Psoas muscle (tissue), 7 donors: ENCODE measurements at regions not wholly inside any gene's neighbourhood (a gene's known extent, or its start where the extent isn't known, plus 50 kb on each side); places are given as distances from the start of the nearest gene placed in this dataset.

Experiments used
- ATAC-seq, 4 donors: fragments of 200-7000 bp; cut with Tn5 transposase; one replicate each; pipeline ENCODE4 v1.9.1; 2020; ENCODE audit warnings: moderate library complexity in 3 of 4, mild to moderate bottlenecking in 2 of 4
- DNase-seq, 2 donors: peaks; one replicate each; pipeline ENCODE4 v3.0.0-alpha.2; 2020
- H3K27ac ChIP-seq: fragments of 200-600 bp; one replicate; pipeline ENCODE4 v1.8.0; 2022
- H3K27me3 ChIP-seq, 3 donors: fragments of 200-600 bp in 1 of 3; one replicate each; pipeline versions ENCODE4 v1.6.1 to v1.8.0; 2013 to 2022; ENCODE audit warnings: low read length in 2 of 3, mild to moderate bottlenecking in 2 of 3, moderate library complexity in 1 of 3; ENCODE audit not compliant: insufficient read depth in 3 of 3
- H3K36me3 ChIP-seq, 2 donors: fragments of 200-600 bp in 1 of 2; one replicate each; pipeline versions ENCODE4 v1.6.1 to v1.8.0; 2013 to 2022; ENCODE audit warnings: low read depth in 1 of 2, mild to moderate bottlenecking in 1 of 2, moderate library complexity in 1 of 2; ENCODE audit not compliant: insufficient read depth in 1 of 2
- H3K4me1 ChIP-seq: fragments of 200-600 bp; one replicate; pipeline ENCODE4 v1.8.0; 2022
- H3K4me3 ChIP-seq: fragments of 200-600 bp; one replicate; pipeline ENCODE4 v1.8.0; 2022; ENCODE audit warnings: mild to moderate bottlenecking
- H3K9me3 ChIP-seq: fragments of 200-600 bp; one replicate; pipeline ENCODE4 v1.8.0; 2022
- CTCF ChIP-seq: fragments of 200-600 bp; IDR thresholded peaks from one replicate; pipeline ENCODE4 v1.8.0; 2022; ENCODE audit warnings: antibody characterized with exemption
- WGBS, 3 donors: extraction: QIAGEN DNeasy Blood & Tissue Kit; methylation state at CpG; one replicate each; pipeline versions ENCODE4 v1.1.6 to v1.1.7; 2013; 5-methylcytosine and 5-hydroxymethylcytosine counted together
- intact Hi-C, 2 donors: fragments of 100-400 bp; cut with DNase I; formaldehyde crosslinking; loops; one replicate each; pipeline versions ENCODE4 v1.11.0 to v1.14.2; 2022
- donor health status: healthy with polysubstance abuse.
- donor health status: DM: no; HTN: no; CAD: no; lungs with moderate emphysema.
- donor health status: Bipolar disorder and iron deficiency.
- donor health status: healthy.
- donor health status: DM: yes; HTN: yes; CAD: no.
- donor health status: DM: no; HTN: no; CAD: no.
- donor health status: DM: yes; HTN: yes; CAD: no.

- ATAC-seq, result no peak
- Histone ChIP-seq H3K4me1 (peaks cover 10% of the 10 kb centered on the region), H3K36me3 (peaks cover 0 to 2% of the 10 kb centered on the region in 2 donors), H3K27me3 (no peaks in the 10 kb centered on the region), H3K4me3 (no peak overlapping the region), H3K9me3 (no peaks in the 10 kb centered on the region), H3K27ac (peak overlapping the region; percentile 56)
- DNase-seq, result no peak
- intact Hi-C loops, result loop anchor here in 1 of 2 donors (10.0 kb wide), 1 partner anchor 483 kb away; no protein-coding TSS in a partner anchor
- TF ChIP-seq CTCF, result no peak
- WGBS, 3 donors, result 86 to 94% (median 90%) methylated on average over 2 of the region's 2 CpGs
Observed at GRCh38 chr7:86931439-86931838, 128.0 kb downstream of the ELAPOR2 start.

DNA sequence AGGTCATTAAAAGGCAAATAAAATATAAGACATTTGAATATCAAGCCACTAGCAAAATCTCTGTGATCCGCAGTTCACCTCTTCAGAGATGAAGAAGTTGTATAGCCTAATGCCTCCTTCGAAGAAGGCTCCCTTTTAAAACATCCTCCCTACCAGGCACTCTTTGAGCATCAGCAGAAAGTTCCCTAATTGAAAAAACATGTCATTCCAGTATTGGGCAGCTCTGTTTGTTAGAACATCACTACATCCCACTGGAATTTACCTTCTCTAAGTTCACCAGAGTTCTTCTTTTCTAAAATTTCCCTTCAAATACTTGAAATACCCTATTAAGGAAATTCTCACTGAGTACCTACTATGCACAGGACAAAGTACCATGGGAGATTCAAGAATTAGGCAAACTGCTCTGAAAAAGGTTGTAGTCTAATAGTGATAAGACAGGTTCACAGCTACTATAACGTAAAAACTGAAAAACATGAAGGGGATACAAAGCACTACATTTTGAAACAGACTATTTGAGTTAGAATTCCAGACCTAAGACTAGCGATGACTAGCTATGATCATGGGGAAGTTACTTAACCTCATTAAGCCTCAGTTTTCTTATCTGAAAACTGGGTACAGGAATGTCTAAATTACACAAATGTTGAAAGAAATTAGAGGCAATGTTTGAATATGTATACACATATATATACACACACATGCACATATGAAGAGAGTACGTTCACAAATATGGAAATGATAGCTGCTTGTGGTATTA, 128.7 kb downstream of the ELAPOR2 start:
- intact Hi-C loops, result loop anchor here in 1 of 2 donors (10.0 kb wide), 1 partner anchor 484 kb away; no protein-coding TSS in a partner anchor
- Histone ChIP-seq H3K4me1 (peaks cover 10% of the 10 kb centered on the region), H3K36me3 (peaks cover 0 to 9% of the 10 kb centered on the region in 2 donors), H3K9me3 (no peaks in the 10 kb centered on the region), H3K27ac (no peak overlapping the region), H3K4me3 (no peak overlapping the region), H3K27me3 (no peaks in the 10 kb centered on the region)
- 89 to 94% (median 93%) methylated on average over 5 of the region's 5 CpGs for WGBS, 3 donors
- DNase-seq (no peak), ATAC-seq (no peak)
- TF ChIP-seq CTCF, result no peak

- intact Hi-C loops, result loop anchor here (5.0 to 10.0 kb wide), 2 partner anchors 308 to 485 kb away; no protein-coding TSS in a partner anchor
Observed at GRCh38 chr7:86929293-86930109, 130.0 kb downstream of the ELAPOR2 start.

GRCh38 chr7:86928308-86928707, 131.1 kb downstream of the ELAPOR2 start:
- H3K27me3 ChIP-seq, result no peaks in the 10 kb centered on the region
- H3K4me3 ChIP-seq, result no peak overlapping the region
- H3K9me3 ChIP-seq, result no peaks in the 10 kb centered on the region
- DNase-seq, result no peak
- 92 to 96% (median 96%) methylated on average over 3 of the region's 3 CpGs for WGBS, 3 donors
- intact Hi-C loops, result loop anchor here in 1 of 2 donors (5.0 kb wide), 1 partner anchor 309 kb away; no protein-coding TSS in a partner anchor
- ATAC-seq, result no peak
- H3K27ac ChIP-seq, result no peak overlapping the region
- peaks cover 0 to 15% of the 10 kb centered on the region in 2 donors for H3K36me3 ChIP-seq
- TF ChIP-seq CTCF, result no peak
- peaks cover 10% of the 10 kb centered on the region for H3K4me1 ChIP-seq

More at GRCh38 chr7:86929293-86930109, 130.0 kb downstream of the ELAPOR2 start:
- no peak for TF ChIP-seq CTCF
- H3K27me3 ChIP-seq, result no peaks in the 10 kb centered on the region
- ATAC-seq (no peak), DNase-seq (no peak)
- peaks cover 0 to 15% of the 10 kb centered on the region in 2 donors for H3K36me3 ChIP-seq
- no peaks in the 10 kb centered on the region for H3K9me3 ChIP-seq
- 74 to 82% (median 78%) methylated on average over 4 of the region's 4 CpGs for WGBS, 3 donors
- peaks cover 10% of the 10 kb centered on the region for H3K4me1 ChIP-seq
- no peak overlapping the region for H3K27ac ChIP-seq
- no peak overlapping the region for H3K4me3 ChIP-seq
